ENCODE measurements at regions not wholly inside any gene's neighbourhood (a gene's known extent, or its start where the extent isn't known, plus 50 kb on each side); places are given as distances from the start of the nearest gene placed in this dataset.

DNA sequence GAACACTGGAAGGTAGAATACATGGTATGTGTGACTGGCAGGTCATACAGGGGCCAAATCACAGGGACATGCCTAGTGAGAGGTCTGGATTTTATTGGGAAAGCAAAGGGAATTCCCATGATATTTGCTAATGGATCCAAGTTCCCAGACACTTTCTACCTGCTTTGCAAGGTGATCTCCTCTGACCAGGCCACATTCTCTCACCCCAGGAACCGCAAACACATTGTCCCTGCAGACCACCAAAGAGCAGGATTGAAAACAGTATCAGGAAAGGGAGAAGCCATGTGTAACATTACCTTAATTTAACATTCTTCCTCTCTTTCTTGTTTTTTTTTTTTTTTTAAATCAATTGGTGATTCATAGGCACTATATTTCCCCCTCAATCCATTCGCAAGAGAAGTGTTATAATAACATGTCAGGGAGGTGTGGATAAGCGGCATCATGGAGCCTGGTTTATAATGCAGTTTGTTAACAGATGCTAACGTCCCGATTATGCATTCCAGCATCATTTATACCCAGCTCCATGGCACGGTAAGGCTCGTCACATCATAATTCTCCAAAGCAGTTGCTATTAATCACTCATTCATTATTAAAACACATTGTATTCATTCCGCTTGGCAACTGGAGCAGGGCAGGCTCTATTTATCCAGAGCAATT lies 155.1 kb upstream of the CCL2 start:
- TF ChIP-seq, protein P1, sequence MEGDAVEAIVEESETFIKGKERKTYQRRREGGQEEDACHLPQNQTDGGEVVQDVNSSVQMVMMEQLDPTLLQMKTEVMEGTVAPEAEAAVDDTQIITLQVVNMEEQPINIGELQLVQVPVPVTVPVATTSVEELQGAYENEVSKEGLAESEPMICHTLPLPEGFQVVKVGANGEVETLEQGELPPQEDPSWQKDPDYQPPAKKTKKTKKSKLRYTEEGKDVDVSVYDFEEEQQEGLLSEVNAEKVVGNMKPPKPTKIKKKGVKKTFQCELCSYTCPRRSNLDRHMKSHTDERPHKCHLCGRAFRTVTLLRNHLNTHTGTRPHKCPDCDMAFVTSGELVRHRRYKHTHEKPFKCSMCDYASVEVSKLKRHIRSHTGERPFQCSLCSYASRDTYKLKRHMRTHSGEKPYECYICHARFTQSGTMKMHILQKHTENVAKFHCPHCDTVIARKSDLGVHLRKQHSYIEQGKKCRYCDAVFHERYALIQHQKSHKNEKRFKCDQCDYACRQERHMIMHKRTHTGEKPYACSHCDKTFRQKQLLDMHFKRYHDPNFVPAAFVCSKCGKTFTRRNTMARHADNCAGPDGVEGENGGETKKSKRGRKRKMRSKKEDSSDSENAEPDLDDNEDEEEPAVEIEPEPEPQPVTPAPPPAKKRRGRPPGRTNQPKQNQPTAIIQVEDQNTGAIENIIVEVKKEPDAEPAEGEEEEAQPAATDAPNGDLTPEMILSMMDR (conservative IDR thresholded peaks at IDR 0.05) = no peak
- no peak for TF ChIP-seq ZFX (IDR thresholded peaks at IDR 0.05)
